Stimulated activated effector memory CD8-positive, alpha-beta T cell treated with anti-CD3 and anti-CD28 coated beads, Interleukin-12 subunit alpha, Interleukin-12 subunit beta, amount 100 ng/mL, for 72 hours (primary cell): ENCODE measurements at regions not wholly inside any gene's neighbourhood (a gene's known extent, or its start where the extent isn't known, plus 50 kb on each side); places are given as distances from the start of the nearest gene placed in this dataset.
A peak's percentile ranks its signal among the peaks of the same experiment; 100 is the strongest.
"Not testable (repeated sequence)": the region's sequence is repeated elsewhere in the genome, so short reads cannot be mapped to it uniquely, and the experiment has no call there.

Experiments used
- ATAC-seq: fragments of 150-1000 bp; cut with Tn5 transposase; 2 replicates; pipeline ENCODE4 v1.10.0; 2021
- DNase-seq, 2 donors: peaks; one replicate each; pipeline ENCODE4 v3.0.0; 2021 to 2022; ENCODE audit warnings: low spot score in 2 of 2
- H3K27ac Mint-ChIP-seq: one replicate; pipeline ENCODE4 v1.8.0; 2022; ENCODE audit warnings: mild to moderate bottlenecking, mixed read lengths
- H3K36me3 Mint-ChIP-seq: one replicate; pipeline ENCODE4 v1.8.0; 2022; ENCODE audit warnings: mild to moderate bottlenecking, mixed read lengths
- H3K4me1 Mint-ChIP-seq: one replicate; pipeline ENCODE4 v1.8.0; 2022; ENCODE audit warnings: mixed read lengths
- H3K4me3 Mint-ChIP-seq: one replicate; pipeline ENCODE4 v1.8.0; 2022; ENCODE audit warnings: mild to moderate bottlenecking, mixed read lengths
- H3K9me3 Mint-ChIP-seq: one replicate; pipeline ENCODE4 v1.8.0; 2022; ENCODE audit warnings: mixed read lengths

DNA sequence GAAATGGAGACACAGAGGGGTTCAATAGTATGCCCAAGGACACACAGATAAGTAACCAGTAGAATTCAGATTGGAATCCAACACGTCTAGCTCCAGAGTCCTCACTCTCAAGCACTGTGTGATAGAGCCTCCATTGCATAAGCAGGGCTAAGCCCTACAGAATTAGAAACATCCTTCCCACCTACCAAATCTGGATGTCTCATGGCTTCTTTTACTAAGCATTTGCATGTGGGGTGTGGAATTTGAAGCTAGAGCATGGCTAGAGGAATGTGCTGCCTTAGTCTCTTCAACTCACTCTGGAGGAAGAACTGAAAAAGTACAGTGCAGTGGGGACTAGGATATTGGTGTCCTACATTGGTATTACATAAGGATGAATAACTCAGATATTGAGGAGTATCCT, 119.4 kb downstream of the MFAP3L start:
- Mint-ChIP-seq H3K4me3 (no peak overlapping the region), H3K36me3 (no peaks in the 10 kb centered on the region), H3K9me3 (no peaks in the 10 kb centered on the region), H3K27ac (no peak overlapping the region), H3K4me1 (no peaks in the 10 kb centered on the region)
- no peak for ATAC-seq
- no peak for DNase-seq

DNA sequence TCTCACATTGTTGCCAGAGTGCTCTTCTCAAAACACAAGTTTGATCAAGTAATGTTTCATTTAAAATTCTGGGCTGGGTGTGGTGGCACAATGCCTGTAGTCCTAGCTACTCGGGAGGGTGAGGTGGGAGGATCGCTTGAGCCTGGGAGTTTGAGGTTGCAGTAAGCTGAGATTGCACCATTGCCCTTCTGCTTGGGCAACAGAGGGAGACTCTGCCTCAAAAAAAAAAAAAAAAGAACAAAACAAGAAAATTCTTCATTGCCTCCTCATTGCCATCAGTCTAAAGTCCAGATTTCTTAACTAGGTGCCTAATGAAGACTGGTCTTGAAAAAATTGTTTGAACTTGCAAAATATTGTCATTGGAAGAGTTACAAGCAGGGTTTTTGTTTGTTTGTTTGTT, 120.1 kb downstream of the MFAP3L start:
- ATAC-seq (no peak), DNase-seq (no peak)
- Mint-ChIP-seq H3K36me3 (no peaks in the 10 kb centered on the region), H3K4me1 (no peaks in the 10 kb centered on the region), H3K27ac (no peak overlapping the region), H3K4me3 (no peak overlapping the region), H3K9me3 (no peaks in the 10 kb centered on the region)

- ATAC-seq (peak; percentile 21), DNase-seq (no peak)
- Mint-ChIP-seq H3K36me3 (no peaks in the 10 kb centered on the region), H3K4me1 (no peaks in the 10 kb centered on the region), H3K4me3 (no peak overlapping the region), H3K9me3 (no peaks in the 10 kb centered on the region), H3K27ac (no peak overlapping the region)
These were observed 123.4 kb downstream of the MFAP3L start for GRCh38 chr4:169902658-169903345.

- Mint-ChIP-seq H3K36me3 (no peaks in the 10 kb centered on the region), H3K4me3 (no peak overlapping the region), H3K9me3 (no peaks in the 10 kb centered on the region), H3K4me1 (no peaks in the 10 kb centered on the region), H3K27ac (no peak overlapping the region)
- ATAC-seq (no peak), DNase-seq (no peak)
These were observed 125.9 kb downstream of the MFAP3L start for GRCh38 chr4:169900241-169900845.

- Mint-ChIP-seq H3K27ac (no peak overlapping the region), H3K4me3 (no peak overlapping the region), H3K4me1 (no peaks in the 10 kb centered on the region), H3K36me3 (no peaks in the 10 kb centered on the region), H3K9me3 (no peaks in the 10 kb centered on the region)
- DNase-seq, result no peak
- no peak for ATAC-seq
These were observed 126.9 kb downstream of the MFAP3L start for GRCh38 chr4:169899295-169899694.

DNA sequence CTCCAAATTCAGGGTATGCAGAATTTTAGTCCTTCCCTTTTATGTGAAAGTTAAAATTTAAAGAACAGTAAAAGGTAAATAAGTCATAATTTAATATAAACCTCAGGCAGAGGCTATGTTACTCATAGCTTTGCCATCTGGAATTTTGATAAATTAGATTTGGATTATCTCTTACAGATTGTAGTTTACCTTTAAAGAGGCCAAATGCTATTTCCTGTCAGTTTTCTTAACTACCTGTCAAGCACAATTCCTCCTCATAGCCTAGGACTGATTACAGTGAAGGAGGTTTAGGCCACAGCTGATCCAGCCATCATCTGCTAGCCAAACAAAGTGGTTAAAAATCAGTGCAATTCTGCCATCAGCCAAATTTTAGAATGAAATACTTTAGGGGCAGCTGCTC, 128.1 kb downstream of the MFAP3L start:
- DNase-seq, result no peak
- Mint-ChIP-seq H3K36me3 (no peaks in the 10 kb centered on the region), H3K9me3 (no peaks in the 10 kb centered on the region), H3K4me1 (no peaks in the 10 kb centered on the region), H3K27ac (no peak overlapping the region), H3K4me3 (no peak overlapping the region)
- ATAC-seq, result no peak

DNA sequence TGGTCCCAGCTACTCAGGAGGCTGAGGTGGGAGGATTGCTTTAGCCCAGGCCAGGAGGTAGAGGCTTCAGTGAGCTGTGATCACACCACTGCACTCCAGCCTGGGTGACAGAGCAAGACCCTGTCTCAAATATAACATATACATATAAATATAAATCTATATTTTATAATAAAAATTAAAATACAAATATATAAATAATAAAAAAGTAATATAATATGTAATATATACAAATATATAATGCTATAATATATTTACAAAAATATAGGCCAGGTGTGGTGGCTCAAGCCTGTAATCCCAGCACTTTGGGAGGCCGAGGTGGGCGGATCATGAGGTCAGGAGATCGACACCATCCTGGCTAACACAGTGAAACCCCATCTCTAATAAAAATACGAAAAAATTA, 131.4 kb downstream of the MFAP3L start:
- not testable (repeated sequence) for H3K9me3 Mint-ChIP-seq, ATAC-seq, H3K4me3 Mint-ChIP-seq, H3K4me1 Mint-ChIP-seq, DNase-seq, H3K36me3 Mint-ChIP-seq, H3K27ac Mint-ChIP-seq

- H3K4me3 Mint-ChIP-seq, result no peak overlapping the region
- no peaks in the 10 kb centered on the region for H3K4me1 Mint-ChIP-seq
- peaks cover 5% of the 10 kb centered on the region for H3K9me3 Mint-ChIP-seq
- DNase-seq (no peak), ATAC-seq (no peak)
- H3K27ac Mint-ChIP-seq, result no peak overlapping the region
- no peaks in the 10 kb centered on the region for H3K36me3 Mint-ChIP-seq
These were observed 128.1 kb upstream of the HPF1 start for GRCh38 chr4:169885893-169886292.

DNA sequence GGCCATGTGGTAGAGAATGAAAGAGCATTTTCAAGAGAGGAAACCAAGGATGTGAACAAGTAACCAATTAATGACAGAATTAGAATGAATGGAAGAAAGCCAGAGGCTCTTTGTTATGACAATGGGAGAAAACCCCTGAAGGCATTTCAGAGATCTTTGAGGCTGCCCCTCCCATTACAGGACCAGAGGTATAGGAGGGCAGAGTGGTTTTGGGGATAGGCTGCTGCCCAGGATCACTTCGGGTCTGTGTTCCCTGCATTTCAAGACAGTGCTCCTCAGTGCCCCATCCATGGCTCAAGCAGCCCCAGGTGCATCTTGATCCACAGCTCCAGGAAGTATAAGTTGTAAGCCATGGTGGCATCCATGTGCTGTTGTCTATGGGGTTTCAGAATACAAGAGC, 124.0 kb upstream of the HPF1 start:
- no peak overlapping the region for H3K27ac Mint-ChIP-seq
- H3K9me3 Mint-ChIP-seq, result peaks cover 2% of the 10 kb centered on the region
- no peak for DNase-seq
- peak; percentile 21 for ATAC-seq
- no peaks in the 10 kb centered on the region for H3K36me3 Mint-ChIP-seq
- H3K4me1 Mint-ChIP-seq, result no peaks in the 10 kb centered on the region
- no peak overlapping the region for H3K4me3 Mint-ChIP-seq

GRCh38 chr4:169870507-169870906, 112.8 kb upstream of the HPF1 start:
- DNase-seq (no peak), ATAC-seq (no peak)
- Mint-ChIP-seq H3K4me3 (no peak overlapping the region), H3K4me1 (no peaks in the 10 kb centered on the region), H3K9me3 (no peaks in the 10 kb centered on the region), H3K27ac (no peak overlapping the region), H3K36me3 (no peaks in the 10 kb centered on the region)

DNA sequence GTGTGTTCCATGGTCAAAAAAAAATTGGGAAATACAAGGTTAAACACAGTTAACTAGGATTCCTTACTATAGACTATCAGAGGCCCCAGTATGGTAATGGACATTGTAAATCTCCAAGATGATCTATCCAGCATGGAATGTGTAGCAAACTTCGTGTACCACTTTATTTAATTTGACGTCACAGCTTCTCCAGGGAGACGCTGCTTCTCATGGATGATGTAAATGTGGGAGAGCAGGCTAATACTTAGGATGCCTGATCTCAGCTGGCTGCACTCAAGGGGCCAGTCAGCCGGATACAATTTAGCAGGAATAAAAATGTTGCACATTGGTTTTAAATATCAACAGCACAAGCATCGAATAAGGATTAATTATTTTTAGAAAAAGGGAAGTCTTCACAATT, 111.7 kb upstream of the HPF1 start:
- no peak overlapping the region for H3K4me3 Mint-ChIP-seq
- H3K9me3 Mint-ChIP-seq, result no peaks in the 10 kb centered on the region
- H3K36me3 Mint-ChIP-seq, result no peaks in the 10 kb centered on the region
- no peak overlapping the region for H3K27ac Mint-ChIP-seq
- H3K4me1 Mint-ChIP-seq, result no peaks in the 10 kb centered on the region
- ATAC-seq (no peak), DNase-seq (no peak)

GRCh38 chr4:169861593-169861992, 103.8 kb upstream of the HPF1 start:
- Mint-ChIP-seq H3K9me3 (no peaks in the 10 kb centered on the region), H3K27ac (no peak overlapping the region), H3K36me3 (no peaks in the 10 kb centered on the region), H3K4me1 (no peaks in the 10 kb centered on the region), H3K4me3 (no peak overlapping the region)
- no peak for DNase-seq
- ATAC-seq, result no peak

- DNase-seq, result no peak
- H3K4me3 Mint-ChIP-seq, result no peak overlapping the region
- H3K9me3 Mint-ChIP-seq, result no peaks in the 10 kb centered on the region
- H3K36me3 Mint-ChIP-seq, result no peaks in the 10 kb centered on the region
- no peaks in the 10 kb centered on the region for H3K4me1 Mint-ChIP-seq
- no peak overlapping the region for H3K27ac Mint-ChIP-seq
- no peak for ATAC-seq
These were observed 101.8 kb upstream of the HPF1 start for GRCh38 chr4:169859366-169860216.

- no peak overlapping the region for H3K4me3 Mint-ChIP-seq
- DNase-seq (no peak), ATAC-seq (no peak)
- H3K36me3 Mint-ChIP-seq, result no peaks in the 10 kb centered on the region
- no peak overlapping the region for H3K27ac Mint-ChIP-seq
- no peaks in the 10 kb centered on the region for H3K4me1 Mint-ChIP-seq
- H3K9me3 Mint-ChIP-seq, result no peaks in the 10 kb centered on the region
These were observed 96.3 kb upstream of the HPF1 start for GRCh38 chr4:169854090-169854489.

- Mint-ChIP-seq H3K4me3 (no peak overlapping the region), H3K36me3 (no peaks in the 10 kb centered on the region), H3K27ac (no peak overlapping the region), H3K4me1 (no peaks in the 10 kb centered on the region), H3K9me3 (no peaks in the 10 kb centered on the region)
- no peak for ATAC-seq
- DNase-seq, result no peak
These were observed 94.7 kb upstream of the HPF1 start for GRCh38 chr4:169852481-169852880.

DNA sequence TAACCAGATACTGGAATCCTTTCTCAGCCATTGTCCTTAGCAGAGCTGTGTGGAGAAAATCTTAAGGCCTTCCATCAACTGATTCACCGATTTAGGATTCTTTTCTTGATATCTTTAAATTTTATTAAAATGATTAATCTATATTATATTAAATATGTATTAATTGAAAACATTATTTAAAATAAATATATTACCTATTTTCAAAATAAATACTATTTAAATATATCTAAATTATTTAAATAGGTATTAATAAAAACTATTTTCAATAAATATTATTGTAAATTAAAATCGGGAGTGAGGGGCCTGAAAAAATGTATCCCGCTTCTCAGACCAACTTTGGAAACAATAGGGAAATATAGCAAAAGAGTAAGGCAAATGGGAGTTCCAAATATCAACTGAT, 94.0 kb upstream of the HPF1 start:
- DNase-seq (no peak), ATAC-seq (no peak)
- no peaks in the 10 kb centered on the region for H3K36me3 Mint-ChIP-seq
- H3K9me3 Mint-ChIP-seq, result no peaks in the 10 kb centered on the region
- no peak overlapping the region for H3K4me3 Mint-ChIP-seq
- H3K27ac Mint-ChIP-seq, result no peak overlapping the region
- no peaks in the 10 kb centered on the region for H3K4me1 Mint-ChIP-seq
